Calu3 (cell line): ENCODE measurements at regions not wholly inside any gene's neighbourhood (a gene's known extent, or its start where the extent isn't known, plus 50 kb on each side); places are given as distances from the start of the nearest gene placed in this dataset.

Experiments used
- BruUV-seq: library from RNA; stranded (reverse); fragments of 400-500 nt; replicated peaks from 2 replicates; lab custom pipeline; 2021; lab: Mats Ljungman, UMichigan
- CTCF ChIA-PET: fragments of 300-600 bp; sonication (Branson Sonifier 250); formaldehyde crosslinking; loops from one replicate; lab custom pipeline; 2022; ENCODE audit warnings: antibody characterized with exemption; lab: Charles Lee
- DNase-seq: peaks from one replicate; pipeline ENCODE4 v3.0.0; 2022
- H3K27ac Mint-ChIP-seq: one replicate; pipeline ENCODE4 v1.8.0; 2022; ENCODE audit warnings: mixed read lengths; ENCODE audit not compliant: unreplicated experiment
- H3K27me3 Mint-ChIP-seq: one replicate; pipeline ENCODE4 v1.8.0; 2022; ENCODE audit warnings: mixed read lengths; ENCODE audit not compliant: unreplicated experiment
- H3K36me3 Mint-ChIP-seq: one replicate; pipeline ENCODE4 v1.8.0; 2022; ENCODE audit warnings: mild to moderate bottlenecking, moderate library complexity, mixed read lengths; ENCODE audit not compliant: insufficient read depth, unreplicated experiment
- H3K4me1 Mint-ChIP-seq: one replicate; pipeline ENCODE4 v1.8.0; 2022; ENCODE audit warnings: mild to moderate bottlenecking, low read depth, mixed read lengths; ENCODE audit not compliant: unreplicated experiment
- H3K4me3 Mint-ChIP-seq: one replicate; pipeline ENCODE4 v1.8.0; 2022; ENCODE audit warnings: mild to moderate bottlenecking, low read depth, moderate library complexity, mixed read lengths; ENCODE audit not compliant: unreplicated experiment
- H3K9me3 Mint-ChIP-seq: one replicate; pipeline ENCODE4 v1.8.0; 2022; ENCODE audit warnings: low read depth, mixed read lengths; ENCODE audit not compliant: unreplicated experiment
- intact Hi-C: fragments of 100-400 bp; cut with micrococcal nuclease; formaldehyde crosslinking; loops from one replicate; pipeline ENCODE4 v1.10.0; 2022; ENCODE audit not compliant: unreplicated experiment
- TF ChIP-seq, protein P1 (sequence below): fragments of 200-600 bp; IDR thresholded peaks from one replicate; pipeline ENCODE4 v1.8.0; 2022; ENCODE audit warnings: antibody characterized with exemption; ENCODE audit not compliant: unreplicated experiment

DNA sequence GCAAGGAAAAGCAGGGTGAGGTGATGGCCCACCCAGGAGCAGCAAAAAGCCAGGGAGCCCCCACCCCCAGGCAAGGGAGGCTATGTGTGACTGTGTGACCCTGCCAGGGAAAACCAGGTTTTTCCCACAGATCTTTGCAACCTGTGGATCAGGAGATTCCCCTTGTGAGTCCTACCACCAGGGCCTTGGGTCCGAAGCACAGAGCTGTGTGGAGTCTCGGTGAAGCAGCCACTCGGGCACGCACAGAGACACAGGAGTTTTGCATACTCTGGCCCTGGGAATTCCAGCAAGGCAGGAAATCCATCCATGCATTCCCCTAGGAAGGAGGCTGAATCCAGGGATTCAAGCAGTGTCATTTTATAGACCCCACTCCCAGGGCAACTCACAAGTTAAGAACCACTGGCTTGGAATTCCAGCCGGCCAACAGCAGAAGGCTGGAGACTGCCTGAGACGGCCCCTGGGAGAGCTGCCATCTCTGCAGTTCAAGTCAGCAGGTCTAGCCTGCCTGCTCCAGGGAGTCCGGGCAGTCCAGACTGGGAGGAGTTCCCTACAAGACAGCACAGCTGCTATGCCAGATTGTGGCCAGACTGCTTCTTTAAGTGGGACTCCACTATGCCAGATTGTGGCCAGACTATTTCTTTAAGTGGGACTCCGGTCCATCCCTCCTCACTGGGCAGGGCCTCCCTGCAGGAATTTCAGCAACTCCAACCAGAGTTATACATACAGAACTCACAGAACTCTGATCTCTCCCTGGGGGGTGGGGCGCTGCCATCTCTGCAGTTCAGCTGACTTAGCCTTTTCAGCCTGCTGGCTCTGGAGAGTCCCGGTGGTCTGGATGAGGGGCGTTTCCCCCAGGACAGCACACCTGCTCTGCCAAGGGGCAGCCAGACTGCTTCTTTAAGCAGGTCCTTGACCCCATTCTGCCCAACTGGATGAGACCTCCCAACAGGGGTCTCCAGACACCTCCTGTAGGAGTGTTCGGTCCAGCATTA, 85.1 kb upstream of the ADAD1 start:
- no TSS peak for BruUV-seq
- no peak overlapping the region for H3K27ac Mint-ChIP-seq
- TF ChIP-seq, protein P1, sequence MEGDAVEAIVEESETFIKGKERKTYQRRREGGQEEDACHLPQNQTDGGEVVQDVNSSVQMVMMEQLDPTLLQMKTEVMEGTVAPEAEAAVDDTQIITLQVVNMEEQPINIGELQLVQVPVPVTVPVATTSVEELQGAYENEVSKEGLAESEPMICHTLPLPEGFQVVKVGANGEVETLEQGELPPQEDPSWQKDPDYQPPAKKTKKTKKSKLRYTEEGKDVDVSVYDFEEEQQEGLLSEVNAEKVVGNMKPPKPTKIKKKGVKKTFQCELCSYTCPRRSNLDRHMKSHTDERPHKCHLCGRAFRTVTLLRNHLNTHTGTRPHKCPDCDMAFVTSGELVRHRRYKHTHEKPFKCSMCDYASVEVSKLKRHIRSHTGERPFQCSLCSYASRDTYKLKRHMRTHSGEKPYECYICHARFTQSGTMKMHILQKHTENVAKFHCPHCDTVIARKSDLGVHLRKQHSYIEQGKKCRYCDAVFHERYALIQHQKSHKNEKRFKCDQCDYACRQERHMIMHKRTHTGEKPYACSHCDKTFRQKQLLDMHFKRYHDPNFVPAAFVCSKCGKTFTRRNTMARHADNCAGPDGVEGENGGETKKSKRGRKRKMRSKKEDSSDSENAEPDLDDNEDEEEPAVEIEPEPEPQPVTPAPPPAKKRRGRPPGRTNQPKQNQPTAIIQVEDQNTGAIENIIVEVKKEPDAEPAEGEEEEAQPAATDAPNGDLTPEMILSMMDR = no peak

GRCh38 chr4:122297694-122298093, 81.1 kb upstream of the ADAD1 start:
- DNase-seq = no peak
- Mint-ChIP-seq H3K4me1 (no peaks in the 10 kb centered on the region), H3K27ac (no peak overlapping the region), H3K27me3 (no peaks in the 10 kb centered on the region), H3K36me3 (no peaks in the 10 kb centered on the region), H3K9me3 (peaks cover 2% of the 10 kb centered on the region), H3K4me3 (no peak overlapping the region)
- CTCF ChIA-PET = no interaction called here
- TF ChIP-seq, protein P1 = no peak
- BruUV-seq = no TSS peak
- intact Hi-C loops = no loop called here

More for the DNA sequence above, 85.1 kb upstream of the ADAD1 start:
- no peaks in the 10 kb centered on the region for H3K27me3 Mint-ChIP-seq
- CTCF ChIA-PET = no interaction called here
- intact Hi-C loops = no loop called here
- no peaks in the 10 kb centered on the region for H3K4me1 Mint-ChIP-seq
- H3K4me3 Mint-ChIP-seq = no peak overlapping the region
- H3K36me3 Mint-ChIP-seq = no peaks in the 10 kb centered on the region
- no peak for DNase-seq
- peaks cover 2% of the 10 kb centered on the region for H3K9me3 Mint-ChIP-seq

DNA sequence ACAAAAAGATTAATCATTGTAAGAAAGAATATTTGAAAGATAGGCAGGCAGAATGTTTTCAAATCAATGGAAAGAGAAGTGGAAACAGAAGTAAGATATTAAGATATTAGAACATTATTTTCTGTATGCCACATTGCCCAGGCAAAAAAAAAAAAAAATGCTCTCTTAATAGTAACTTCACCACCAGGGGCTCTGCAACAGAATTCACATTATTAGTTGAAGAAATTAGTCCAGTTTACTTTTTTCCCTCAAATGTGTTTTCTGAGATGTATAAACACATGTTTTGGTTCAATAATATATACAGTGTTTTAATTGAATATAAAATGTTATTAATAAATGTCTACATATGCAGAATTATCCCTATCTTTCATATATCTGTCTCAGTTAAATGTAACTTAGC, 78.0 kb upstream of the ADAD1 start:
- no peak overlapping the region for H3K27ac Mint-ChIP-seq
- no TSS peak for BruUV-seq
- H3K9me3 Mint-ChIP-seq = no peaks in the 10 kb centered on the region
- CTCF ChIA-PET = no interaction called here
- no peak for DNase-seq
- H3K27me3 Mint-ChIP-seq = no peaks in the 10 kb centered on the region
- intact Hi-C loops = loop anchor here (10.0 kb wide), 1 partner anchor 154 kb away; the partner anchor contains the start of gene IL2
- H3K36me3 Mint-ChIP-seq = no peaks in the 10 kb centered on the region
- no peaks in the 10 kb centered on the region for H3K4me1 Mint-ChIP-seq
- TF ChIP-seq, protein P1 = no peak
- no peak overlapping the region for H3K4me3 Mint-ChIP-seq

GRCh38 chr4:122305853-122306252, 73.0 kb upstream of the ADAD1 start:
- CTCF ChIA-PET = no interaction called here
- H3K4me1 Mint-ChIP-seq = no peaks in the 10 kb centered on the region
- BruUV-seq = no TSS peak

More at GRCh38 chr4:122305853-122306252, 73.0 kb upstream of the ADAD1 start:
- H3K9me3 Mint-ChIP-seq = no peaks in the 10 kb centered on the region
- no peak overlapping the region for H3K4me3 Mint-ChIP-seq
- intact Hi-C loops = loop anchor here (10.0 kb wide), 1 partner anchor 149 kb away; the partner anchor contains the start of gene IL2
- DNase-seq = no peak
- H3K27me3 Mint-ChIP-seq = no peaks in the 10 kb centered on the region
- TF ChIP-seq, protein P1 = no peak
- no peaks in the 10 kb centered on the region for H3K36me3 Mint-ChIP-seq
- H3K27ac Mint-ChIP-seq = no peak overlapping the region
